Limb (tissue), 2 donors: ENCODE measurements at regions not wholly inside any gene's neighbourhood (a gene's known extent, or its start where the extent isn't known, plus 50 kb on each side); places are given as distances from the start of the nearest gene placed in this dataset.

Experiments
- DNase-seq, 2 donors: peaks; one replicate each; pipeline ENCODE4 v3.0.0-alpha.2; 2016; ENCODE audit errors: extremely low spot score in 2 of 2

GRCh38 chr2:176805345-176805744, 407.2 kb upstream of the HNRNPA3 start:
- no peak for DNase-seq

DNA sequence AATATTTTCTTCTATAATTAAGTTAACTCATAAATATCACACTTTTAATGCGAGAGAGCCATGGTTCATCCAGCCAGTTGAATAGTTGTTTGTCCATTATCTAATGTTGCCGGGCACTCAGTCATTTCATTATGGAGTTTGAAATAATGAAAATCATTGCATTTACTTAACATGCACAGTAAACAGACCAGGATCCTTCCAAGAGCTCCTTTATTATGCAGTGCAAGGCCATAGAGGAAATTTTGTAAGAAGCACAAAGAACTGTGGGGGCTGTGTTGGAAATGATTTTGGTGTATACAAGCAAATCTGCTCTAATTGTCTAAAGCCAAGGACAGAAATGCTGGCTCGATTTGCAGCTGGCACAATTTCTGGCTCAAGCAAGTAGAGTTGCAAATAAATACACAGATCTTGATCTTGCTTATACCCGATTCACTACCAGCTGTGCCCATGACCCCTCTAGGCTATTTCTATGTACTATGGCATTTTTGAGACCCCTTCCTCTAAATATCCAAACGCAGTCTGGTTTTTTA, 400.3 kb upstream of the HNRNPA3 start:
- no peak for DNase-seq

- DNase-seq, result no peak
These were observed 399.4 kb upstream of the HNRNPA3 start for GRCh38 chr2:176813156-176813555.

- peak in 1 of 2 donors; percentile 70 for DNase-seq
These were observed 399.0 kb upstream of the HNRNPA3 start for GRCh38 chr2:176813621-176814049.

GRCh38 chr2:176814274-176814673, 398.3 kb upstream of the HNRNPA3 start:
- DNase-seq, result no peak

- DNase-seq, result peak in 1 of 2 donors; percentile 79
These were observed 397.7 kb upstream of the HNRNPA3 start for GRCh38 chr2:176814740-176815367.

- DNase-seq, result peak in 1 of 2 donors; percentile 36
These were observed 395.5 kb upstream of the HNRNPA3 start for GRCh38 chr2:176817061-176817565.

GRCh38 chr2:176818076-176818475, 394.5 kb upstream of the HNRNPA3 start:
- no peak for DNase-seq

- peak; percentile 22 to 39 for DNase-seq
These were observed 394.0 kb upstream of the HNRNPA3 start for GRCh38 chr2:176818617-176819016.

- DNase-seq, result no peak
These were observed 393.3 kb upstream of the HNRNPA3 start for GRCh38 chr2:176819306-176819705.

- DNase-seq, result no peak
These were observed 392.1 kb upstream of the HNRNPA3 start for GRCh38 chr2:176820371-176820932.

DNA sequence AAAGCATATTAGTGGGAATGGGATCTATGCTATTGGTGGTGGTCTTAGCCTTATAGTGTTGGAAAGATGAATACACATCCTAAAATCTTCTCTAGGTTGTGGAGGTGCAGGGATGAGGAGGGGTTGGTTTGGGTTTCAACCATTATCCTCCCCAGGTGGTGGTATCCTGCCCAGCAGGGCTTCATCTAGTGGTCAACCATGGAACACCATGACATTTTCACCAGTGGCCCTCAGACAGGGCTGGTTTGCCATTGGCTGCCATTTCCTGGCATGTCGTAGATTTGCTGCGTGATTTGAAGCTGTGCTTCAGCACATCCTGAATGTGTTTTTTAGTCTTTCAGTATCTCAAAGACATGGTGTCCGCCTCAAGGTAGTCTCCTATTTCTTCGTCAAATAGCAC, 391.2 kb upstream of the HNRNPA3 start:
- DNase-seq, result no peak

DNA sequence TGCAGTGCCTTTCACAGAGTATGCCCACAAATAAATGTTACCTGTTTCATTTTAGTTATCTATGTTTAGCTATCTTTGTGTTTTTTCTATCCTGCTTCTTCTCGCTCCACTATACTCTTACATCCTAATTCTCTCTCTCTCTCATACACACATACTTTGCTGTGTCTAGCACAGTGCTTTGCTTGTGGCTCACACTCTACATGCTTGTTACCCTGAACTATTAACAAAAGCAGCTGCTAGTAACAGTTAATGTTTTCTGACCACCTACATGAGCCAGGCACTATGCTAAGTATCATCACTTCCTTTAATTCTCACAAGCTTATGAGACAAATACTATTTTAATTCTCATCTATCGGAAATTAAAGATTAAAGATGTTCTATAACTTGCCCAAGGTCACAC, 390.5 kb upstream of the HNRNPA3 start:
- DNase-seq, result no peak

GRCh38 chr2:176826356-176826755, 386.2 kb upstream of the HNRNPA3 start:
- no peak for DNase-seq

- no peak for DNase-seq
These were observed 385.5 kb upstream of the HNRNPA3 start for GRCh38 chr2:176826984-176827668.

GRCh38 chr2:176830362-176830761, 382.2 kb upstream of the HNRNPA3 start:
- DNase-seq, result no peak

DNA sequence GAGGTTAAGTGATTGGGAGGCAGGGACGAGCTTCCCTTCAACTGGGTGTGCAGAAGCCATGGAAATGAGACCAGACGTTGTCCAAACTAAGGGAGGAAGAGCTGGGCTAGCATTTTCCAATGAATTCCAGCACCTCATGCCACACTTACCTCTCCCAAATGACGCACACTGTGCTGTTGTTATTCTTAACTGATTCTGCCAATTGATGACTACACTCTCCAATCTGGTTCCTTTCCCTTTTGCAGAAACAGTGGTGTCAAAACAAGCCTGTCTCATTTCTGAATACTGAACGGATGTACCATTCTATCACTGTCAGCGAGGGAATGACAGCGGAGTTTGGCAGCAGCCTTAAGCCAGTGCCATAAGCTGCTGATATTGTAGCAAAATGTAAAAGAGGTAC, 380.5 kb upstream of the HNRNPA3 start:
- no peak for DNase-seq

GRCh38 chr2:176833671-176834070, 378.9 kb upstream of the HNRNPA3 start:
- DNase-seq, result peak in 1 of 2 donors; percentile 34

- DNase-seq, result peak in 1 of 2 donors; percentile 44
These were observed 378.4 kb upstream of the HNRNPA3 start for GRCh38 chr2:176834226-176834625.

- DNase-seq, result no peak
These were observed 369.4 kb upstream of the HNRNPA3 start for GRCh38 chr2:176843208-176843607.

- no peak for DNase-seq
These were observed 368.1 kb upstream of the HNRNPA3 start for GRCh38 chr2:176844461-176844860.

GRCh38 chr2:176845718-176846117, 366.9 kb upstream of the HNRNPA3 start:
- DNase-seq, result no peak
